Liver (tissue), 3 donors: ENCODE measurements at regions not wholly inside any gene's neighbourhood (a gene's known extent, or its start where the extent isn't known, plus 50 kb on each side); places are given as distances from the start of the nearest gene placed in this dataset.

Experiments
- FOXA1 ChIP-seq: IDR thresholded peaks from 2 replicates; pipeline ENCODE4 v1.6.1; 2016; ENCODE audit warnings: antibody characterized with exemption
- JUND ChIP-seq, 2 donors: IDR thresholded peaks; 2 replicates each; pipeline ENCODE4 v1.6.1; 2016; ENCODE audit warnings: antibody characterized with exemption in 2 of 2
- RAD21 ChIP-seq, 2 donors: IDR thresholded peaks; 2 replicates each; pipeline ENCODE4 v1.6.1; 2016; ENCODE audit warnings: antibody characterized with exemption in 2 of 2, mild to moderate bottlenecking in 2 of 2
- SP1 ChIP-seq: IDR thresholded peaks from 2 replicates; pipeline ENCODE4 v1.6.1; 2018; ENCODE audit warnings: antibody characterized with exemption, mild to moderate bottlenecking
- TF ChIP-seq, protein P1 (sequence below): fragments of 150-350 bp; IDR thresholded peaks from 2 replicates; pipeline ENCODE4 v1.5.1; 2017; ENCODE audit warnings: improper control_type of control experiment, low read depth, low read length; ENCODE audit not compliant: missing input control
- TF ChIP-seq, protein P2 (sequence below): IDR thresholded peaks from 2 replicates; pipeline ENCODE4 v1.6.1; 2016; ENCODE audit warnings: antibody characterized with exemption, mild to moderate bottlenecking
- donor health status: healthy.
- donor health status: healthy.

DNA sequence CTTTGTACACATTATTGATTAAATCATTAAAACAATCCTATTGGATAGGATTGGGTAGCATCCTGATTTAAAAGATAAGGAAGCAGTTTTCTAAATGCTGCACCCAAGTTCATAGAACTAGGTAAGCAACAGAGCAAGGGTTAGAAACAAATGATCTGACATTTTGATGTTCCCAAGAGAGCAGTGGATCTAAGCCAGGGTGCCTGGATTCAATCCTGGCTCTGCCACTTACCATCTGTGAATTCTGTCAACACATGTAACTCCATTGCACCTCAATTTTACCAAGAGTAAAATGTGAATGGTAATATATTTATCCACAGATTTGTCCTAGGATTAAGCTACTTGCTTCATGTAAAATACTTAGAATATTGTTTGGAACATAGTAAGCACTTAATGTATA is 982.6 kb upstream of the FANCL start:
- TF ChIP-seq, protein P1, sequence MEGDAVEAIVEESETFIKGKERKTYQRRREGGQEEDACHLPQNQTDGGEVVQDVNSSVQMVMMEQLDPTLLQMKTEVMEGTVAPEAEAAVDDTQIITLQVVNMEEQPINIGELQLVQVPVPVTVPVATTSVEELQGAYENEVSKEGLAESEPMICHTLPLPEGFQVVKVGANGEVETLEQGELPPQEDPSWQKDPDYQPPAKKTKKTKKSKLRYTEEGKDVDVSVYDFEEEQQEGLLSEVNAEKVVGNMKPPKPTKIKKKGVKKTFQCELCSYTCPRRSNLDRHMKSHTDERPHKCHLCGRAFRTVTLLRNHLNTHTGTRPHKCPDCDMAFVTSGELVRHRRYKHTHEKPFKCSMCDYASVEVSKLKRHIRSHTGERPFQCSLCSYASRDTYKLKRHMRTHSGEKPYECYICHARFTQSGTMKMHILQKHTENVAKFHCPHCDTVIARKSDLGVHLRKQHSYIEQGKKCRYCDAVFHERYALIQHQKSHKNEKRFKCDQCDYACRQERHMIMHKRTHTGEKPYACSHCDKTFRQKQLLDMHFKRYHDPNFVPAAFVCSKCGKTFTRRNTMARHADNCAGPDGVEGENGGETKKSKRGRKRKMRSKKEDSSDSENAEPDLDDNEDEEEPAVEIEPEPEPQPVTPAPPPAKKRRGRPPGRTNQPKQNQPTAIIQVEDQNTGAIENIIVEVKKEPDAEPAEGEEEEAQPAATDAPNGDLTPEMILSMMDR, result no peak
- no peak for TF ChIP-seq FOXA1
- no peak for TF ChIP-seq RAD21 (IDR thresholded peaks at IDR 0.05)
- TF ChIP-seq, protein P2, sequence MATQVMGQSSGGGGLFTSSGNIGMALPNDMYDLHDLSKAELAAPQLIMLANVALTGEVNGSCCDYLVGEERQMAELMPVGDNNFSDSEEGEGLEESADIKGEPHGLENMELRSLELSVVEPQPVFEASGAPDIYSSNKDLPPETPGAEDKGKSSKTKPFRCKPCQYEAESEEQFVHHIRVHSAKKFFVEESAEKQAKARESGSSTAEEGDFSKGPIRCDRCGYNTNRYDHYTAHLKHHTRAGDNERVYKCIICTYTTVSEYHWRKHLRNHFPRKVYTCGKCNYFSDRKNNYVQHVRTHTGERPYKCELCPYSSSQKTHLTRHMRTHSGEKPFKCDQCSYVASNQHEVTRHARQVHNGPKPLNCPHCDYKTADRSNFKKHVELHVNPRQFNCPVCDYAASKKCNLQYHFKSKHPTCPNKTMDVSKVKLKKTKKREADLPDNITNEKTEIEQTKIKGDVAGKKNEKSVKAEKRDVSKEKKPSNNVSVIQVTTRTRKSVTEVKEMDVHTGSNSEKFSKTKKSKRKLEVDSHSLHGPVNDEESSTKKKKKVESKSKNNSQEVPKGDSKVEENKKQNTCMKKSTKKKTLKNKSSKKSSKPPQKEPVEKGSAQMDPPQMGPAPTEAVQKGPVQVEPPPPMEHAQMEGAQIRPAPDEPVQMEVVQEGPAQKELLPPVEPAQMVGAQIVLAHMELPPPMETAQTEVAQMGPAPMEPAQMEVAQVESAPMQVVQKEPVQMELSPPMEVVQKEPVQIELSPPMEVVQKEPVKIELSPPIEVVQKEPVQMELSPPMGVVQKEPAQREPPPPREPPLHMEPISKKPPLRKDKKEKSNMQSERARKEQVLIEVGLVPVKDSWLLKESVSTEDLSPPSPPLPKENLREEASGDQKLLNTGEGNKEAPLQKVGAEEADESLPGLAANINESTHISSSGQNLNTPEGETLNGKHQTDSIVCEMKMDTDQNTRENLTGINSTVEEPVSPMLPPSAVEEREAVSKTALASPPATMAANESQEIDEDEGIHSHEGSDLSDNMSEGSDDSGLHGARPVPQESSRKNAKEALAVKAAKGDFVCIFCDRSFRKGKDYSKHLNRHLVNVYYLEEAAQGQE, result no peak
- TF ChIP-seq SP1, result no peak
- no peak for TF ChIP-seq JUND (IDR thresholded peaks at IDR 0.05)
